H9 (cell line): ENCODE measurements at regions not wholly inside any gene's neighbourhood (a gene's known extent, or its start where the extent isn't known, plus 50 kb on each side); places are given as distances from the start of the nearest gene placed in this dataset.

Source experiments
- DNase-seq: peaks from one replicate; pipeline ENCODE4 v3.0.0-alpha.2; 2017
- H2AFZ ChIP-seq: one replicate; pipeline ENCODE4 v1.6.1; 2013; ENCODE audit warnings: mild to moderate bottlenecking, low read length, control low read depth, moderate library complexity
- H2AK5ac ChIP-seq: 2 replicates; pipeline ENCODE4 v1.6.1; 2013; ENCODE audit warnings: low read length, control low read depth, mixed read lengths; ENCODE audit not compliant: insufficient read length
- H2BK120ac ChIP-seq: one replicate; pipeline ENCODE4 v1.6.1; 2013; ENCODE audit warnings: low read depth, mild to moderate bottlenecking, low read length, control low read depth, inconsistent platforms; ENCODE audit not compliant: poor library complexity, severe bottlenecking
- H2BK12ac ChIP-seq: 2 replicates; pipeline ENCODE4 v1.6.1; 2013; ENCODE audit warnings: low read length, control low read depth, mixed read lengths, low read depth; ENCODE audit not compliant: insufficient read length
- H2BK15ac ChIP-seq: 2 replicates; pipeline ENCODE4 v1.6.1; 2013; ENCODE audit warnings: low read depth, low read length, control low read depth
- H2BK20ac ChIP-seq: one replicate; pipeline ENCODE4 v1.6.1; 2013; ENCODE audit warnings: low read depth, mild to moderate bottlenecking, low read length, control low read depth, inconsistent platforms; ENCODE audit not compliant: poor library complexity, severe bottlenecking
- H2BK5ac ChIP-seq: 2 replicates; pipeline ENCODE4 v1.6.1; 2013; ENCODE audit warnings: low read length, control low read depth, mixed read lengths; ENCODE audit not compliant: insufficient read length
- H3K14ac ChIP-seq: 2 replicates; pipeline ENCODE4 v1.6.1; 2013; ENCODE audit warnings: low read length, control low read depth; ENCODE audit not compliant: insufficient read depth
- H3K18ac ChIP-seq: 2 replicates; pipeline ENCODE4 v1.6.1; 2013; ENCODE audit warnings: low read depth, mild to moderate bottlenecking, mixed read lengths, low read length, control low read depth; ENCODE audit not compliant: insufficient read length
- H3K23ac ChIP-seq: 2 replicates; pipeline ENCODE4 v1.6.1; 2013; ENCODE audit warnings: low read length, control low read depth, mixed read lengths, low read depth; ENCODE audit not compliant: insufficient read length
- H3K23me2 ChIP-seq: 2 replicates; pipeline ENCODE4 v1.6.1; 2013; ENCODE audit warnings: low read depth, mild to moderate bottlenecking, mixed read lengths, low read length, control low read depth; ENCODE audit not compliant: insufficient read length, poor library complexity, severe bottlenecking
- H3K27ac ChIP-seq: 2 replicates; pipeline ENCODE4 v1.5.1; 2013; ENCODE audit warnings: low read length, control low read depth, mixed read lengths, low read depth; ENCODE audit not compliant: insufficient read length
- H3K27me3 ChIP-seq: 2 replicates; pipeline ENCODE4 v1.6.1; 2013; ENCODE audit warnings: low read length, control low read depth, inconsistent platforms; ENCODE audit not compliant: insufficient read depth
- H3K4ac ChIP-seq: 2 replicates; pipeline ENCODE4 v1.6.1; 2013; ENCODE audit warnings: low read depth, mild to moderate bottlenecking, control low read depth, inconsistent platforms, low read length, moderate library complexity
- H3K4me1 ChIP-seq: 2 replicates; pipeline ENCODE4 v1.6.1; 2013; ENCODE audit warnings: low read length, control low read depth, inconsistent platforms; ENCODE audit not compliant: insufficient read depth
- H3K4me2 ChIP-seq: 2 replicates; pipeline ENCODE4 v1.6.1; 2013; ENCODE audit warnings: low read length, control low read depth, mixed read lengths; ENCODE audit not compliant: insufficient read length, insufficient read depth
- H3K56ac ChIP-seq: 2 replicates; pipeline ENCODE4 v1.6.1; 2013; ENCODE audit warnings: low read depth, mild to moderate bottlenecking, mixed read lengths, low read length, control low read depth; ENCODE audit not compliant: insufficient read length
- H3K79me1 ChIP-seq: 2 replicates; pipeline ENCODE4 v1.6.1; 2013; ENCODE audit warnings: low read depth, mild to moderate bottlenecking, moderate library complexity, low read length, control low read depth, inconsistent platforms; ENCODE audit not compliant: insufficient read depth, poor library complexity, severe bottlenecking
- H3K79me2 ChIP-seq: 2 replicates; pipeline ENCODE4 v1.6.1; 2013; ENCODE audit warnings: low read length, control low read depth, inconsistent platforms; ENCODE audit not compliant: insufficient read depth
- H3K9ac ChIP-seq: 2 replicates; pipeline ENCODE4 v1.6.1; 2013; ENCODE audit warnings: low read length, control low read depth, mixed read lengths; ENCODE audit not compliant: insufficient read length; ENCODE audit errors: extremely low read depth
- H3K9me3 ChIP-seq: one replicate; pipeline ENCODE4 v1.6.1; 2013; ENCODE audit warnings: low read depth, low read length, inconsistent platforms; ENCODE audit not compliant: control insufficient read depth
- H3T11ph ChIP-seq: one replicate; pipeline ENCODE4 v1.6.1; 2013; ENCODE audit warnings: mild to moderate bottlenecking, low read length, control low read depth, inconsistent platforms
- H4K20me1 ChIP-seq: one replicate; pipeline ENCODE4 v1.6.1; 2013; ENCODE audit not compliant: control insufficient read depth, insufficient read length, insufficient read depth
- H4K5ac ChIP-seq: 2 replicates; pipeline ENCODE4 v1.6.1; 2013; ENCODE audit warnings: low read depth, mild to moderate bottlenecking, mixed read lengths, low read length, control low read depth; ENCODE audit not compliant: insufficient read length
- H4K8ac ChIP-seq: replicated peaks from 2 replicates; pipeline ENCODE4 v1.6.1; 2013; ENCODE audit warnings: low read length, control low read depth, mixed read lengths, low read depth; ENCODE audit not compliant: insufficient read length
- H4K91ac ChIP-seq: 2 replicates; pipeline ENCODE4 v1.6.1; 2013; ENCODE audit warnings: low read depth, mild to moderate bottlenecking, moderate library complexity, mixed read lengths, low read length, control low read depth; ENCODE audit not compliant: insufficient read length
- H3K27ac Mint-ChIP-seq, 3 experiments: 2 replicates in 2 of 3; 3 replicates in 1 of 3; pipeline ENCODE4 v1.8.0; 2020 to 2021; ENCODE audit warnings: mixed read lengths in 3 of 3, mild to moderate bottlenecking in 1 of 3, moderate library complexity in 1 of 3
- H3K27me3 Mint-ChIP-seq: 2 replicates; pipeline ENCODE4 v1.8.0; 2021; ENCODE audit warnings: low read depth, mild to moderate bottlenecking, moderate library complexity, mixed read lengths
- H3K36me3 Mint-ChIP-seq, 3 experiments: 2 replicates in 2 of 3; 3 replicates in 1 of 3; pipeline ENCODE4 v1.8.0; 2020 to 2021; ENCODE audit warnings: low read depth in 3 of 3, mixed read lengths in 3 of 3; ENCODE audit not compliant: insufficient read depth in 1 of 3
- H3K4me1 Mint-ChIP-seq, 2 experiments: 2 replicates each; pipeline ENCODE4 v1.8.0; 2020; ENCODE audit warnings: mixed read lengths in 2 of 2
- H3K4me3 Mint-ChIP-seq, 2 experiments: 2 replicates in 1 of 2; 3 replicates in 1 of 2; pipeline ENCODE4 v1.8.0; 2020 to 2021; ENCODE audit warnings: mild to moderate bottlenecking in 2 of 2, mixed read lengths in 2 of 2, moderate library complexity in 1 of 2
- H3K9me3 Mint-ChIP-seq, 2 experiments: 2 replicates in 1 of 2; 3 replicates in 1 of 2; pipeline ENCODE4 v1.8.0; 2020; ENCODE audit warnings: mild to moderate bottlenecking in 2 of 2, mixed read lengths in 2 of 2, moderate library complexity in 1 of 2
- CTCF ChIP-seq: fragments of 200-600 bp; sonication (generic); conservative IDR thresholded peaks from 3 replicates; pipeline ENCODE4 v1.8.0; 2021; ENCODE audit warnings: antibody characterized with exemption, mild to moderate bottlenecking
- WGBS: extraction: QIAGEN DNeasy Blood & Tissue Kit; methylation state at CpG from one replicate; pipeline ENCODE4 v1.1.7; 2013; ENCODE audit warnings: missing lambda C conversion rate, low lambda C conversion rate, mixed read lengths; ENCODE audit not compliant: insufficient read length; ENCODE audit errors: extremely low coverage; 5-methylcytosine and 5-hydroxymethylcytosine counted together

- Histone ChIP-seq H4K91ac (no peak overlapping the region), H3K9ac (no peak overlapping the region), H4K8ac (no peak overlapping the region), H3K4ac (no peak overlapping the region), H3K79me2 (no peaks in the 10 kb centered on the region), H3K23me2 (no peaks in the 10 kb centered on the region), H3K9me3 (no peaks in the 10 kb centered on the region), H2BK15ac (no peak overlapping the region), H2AFZ (no peak overlapping the region), H2BK5ac (no peak overlapping the region), H3T11ph (no peak overlapping the region), H2BK20ac (no peak overlapping the region), H2AK5ac (no peak overlapping the region), H3K18ac (no peak overlapping the region), H3K14ac (no peak overlapping the region), H4K20me1 (no peaks in the 10 kb centered on the region), H2BK120ac (no peak overlapping the region), H4K5ac (no peak overlapping the region), H3K27ac (no peak overlapping the region), H3K4me1 (no peaks in the 10 kb centered on the region), H3K4me2 (no peak overlapping the region), H3K56ac (no peak overlapping the region), H2BK12ac (no peak overlapping the region), H3K23ac (no peak overlapping the region), H3K79me1 (no peaks in the 10 kb centered on the region), H3K27me3 (no peaks in the 10 kb centered on the region)
- TF ChIP-seq CTCF = no peak
- Mint-ChIP-seq H3K4me1 (no peaks in the 10 kb centered on the region), H3K36me3 (no peaks in the 10 kb centered on the region), H3K4me3 (no peak overlapping the region), H3K9me3 (no peaks in the 10 kb centered on the region), H3K27me3 (no peaks in the 10 kb centered on the region), H3K27ac (no peak overlapping the region)
- WGBS = no CpG with 5 or more reads among the region's 7 CpGs
- no peak for DNase-seq
Measured at GRCh38 chr6:45808042-45808645, 207.5 kb downstream of the CLIC5 start.
